Pancreas (tissue), 10 donors: ENCODE measurements at regions not wholly inside any gene's neighbourhood (a gene's known extent, or its start where the extent isn't known, plus 50 kb on each side); places are given as distances from the start of the nearest gene placed in this dataset.

Experiments used
- ATAC-seq, 4 donors: fragments of 200-7000 bp; cut with Tn5 transposase; one replicate each; pipeline versions ENCODE4 v1.8.0 to v1.9.1; 2020; ENCODE audit warnings: mild to moderate bottlenecking in 4 of 4, moderate library complexity in 4 of 4
- DNase-seq, 6 donors: peaks; one replicate each; pipeline ENCODE4 v3.0.0-alpha.2; 2020
- FAIRE-seq: peaks from 2 replicates; lab custom pipeline; 2012; peaks lifted over from hg19 to GRCh38; lab: Jason Lieb, UNC
- H3K27ac ChIP-seq, 4 donors: fragments of 200-600 bp; sonication (generic); 1 replicate in 3 of 4; 2 replicates in 1 of 4; pipeline versions ENCODE4 v1.5.0 to v1.8.0; 2020
- H3K27me3 ChIP-seq, 4 donors: fragments of 200-600 bp; one replicate each; pipeline ENCODE4 v1.8.0; 2021
- H3K36me3 ChIP-seq, 3 donors: fragments of 200-600 bp; sonication (generic) in 1 of 3; one replicate each; pipeline versions ENCODE4 v1.5.0 to v1.8.0; 2020 to 2021
- H3K4me1 ChIP-seq, 3 donors: fragments of 200-600 bp; one replicate each; pipeline ENCODE4 v1.8.0; 2021
- H3K4me3 ChIP-seq, 4 donors: fragments of 200-600 bp; sonication (generic) in 2 of 4; one replicate each; pipeline versions ENCODE4 v1.5.0 to v1.8.0; 2020 to 2021
- H3K9me3 ChIP-seq, 4 donors: fragments of 200-600 bp; one replicate each; pipeline ENCODE4 v1.8.0; 2021
- CTCF ChIP-seq, 4 donors: fragments of 200-600 bp; sonication (generic) in 3 of 4; IDR thresholded peaks; one replicate each; pipeline versions ENCODE4 v1.5.0 to v1.8.0; 2021; ENCODE audit warnings: antibody characterized with exemption in 4 of 4
- WGBS, 2 donors: extraction: QIAGEN DNeasy Blood & Tissue Kit; methylation state at CpG; one replicate each; pipeline ENCODE4 v1.1.7; 2013; 5-methylcytosine and 5-hydroxymethylcytosine counted together
- intact Hi-C, 3 donors: fragments of 100-400 bp; cut with DNase I; formaldehyde crosslinking; loops; one replicate each; pipeline versions ENCODE4 v1.11.1 to v1.14.2; 2022
- donor health status: healthy with polysubstance abuse.
- donor health status: DM: no; HTN: no; CAD: no; lungs with moderate emphysema.
- donor health status: DM: no; HTN: no; CAD: no.
- donor health status: control.
- donor health status: control.
- donor health status: Bipolar disorder and iron deficiency.
- donor health status: DM: yes; HTN: yes; CAD: no.
- donor health status: DM: no; HTN: no; CAD: no.
- donor health status: DM: no; HTN: no; CAD: no.
- donor health status: DM: yes; HTN: yes; CAD: no.

GRCh38 chr7:115491744-115492380 is 538.7 kb downstream of the TFEC start:
- H3K27me3 ChIP-seq: no peaks in the 10 kb centered on the region
- no peak overlapping the region for H3K4me3 ChIP-seq
- H3K36me3 ChIP-seq: no peaks in the 10 kb centered on the region
- intact Hi-C loops: no loop called here
- TF ChIP-seq CTCF (IDR thresholded peaks at IDR 0.05): no peak
- WGBS, 2 donors: 25 to 32% methylated on average over 4 of the region's 4 CpGs
- ATAC-seq (no peak), FAIRE-seq (no peak), DNase-seq (no peak)
- H3K9me3 ChIP-seq: no peaks in the 10 kb centered on the region
- H3K4me1 ChIP-seq: peaks cover 0 to 6% (median 3%) of the 10 kb centered on the region in 3 donors
- no peak overlapping the region for H3K27ac ChIP-seq

GRCh38 chr7:115479448-115479847 is 551.1 kb downstream of the TFEC start:
- no peak for TF ChIP-seq CTCF (IDR thresholded peaks at IDR 0.05)

GRCh38 chr7:115478426-115478825 is 552.1 kb downstream of the TFEC start:
- FAIRE-seq: peak; percentile 5
- ATAC-seq: no peak

More at GRCh38 chr7:115479448-115479847, 551.1 kb downstream of the TFEC start:
- DNase-seq (no peak), ATAC-seq (no peak), FAIRE-seq (no peak)
- H3K9me3 ChIP-seq: no peaks in the 10 kb centered on the region
- no peak overlapping the region for H3K27ac ChIP-seq
- peaks cover 0 to 12% (median 7%) of the 10 kb centered on the region in 4 donors for H3K27me3 ChIP-seq
- intact Hi-C loops: no loop called here
- 83% methylated on average over 1 of the region's 1 CpG; no CpG with 5 or more reads in 1 of the 2 donors for WGBS, 2 donors
- no peaks in the 10 kb centered on the region for H3K36me3 ChIP-seq
- no peak overlapping the region for H3K4me3 ChIP-seq
- no peaks in the 10 kb centered on the region for H3K4me1 ChIP-seq

GRCh38 chr7:115477193-115477651 is 553.3 kb downstream of the TFEC start:
- H3K27me3 ChIP-seq: peaks cover 0 to 12% (median 7%) of the 10 kb centered on the region in 4 donors
- no peaks in the 10 kb centered on the region for H3K4me1 ChIP-seq
- H3K9me3 ChIP-seq: no peaks in the 10 kb centered on the region
- ATAC-seq: peak; percentile 58 to 82 (median 74)
- peak in 3 of 6 donors; percentile 17 to 75 (median 33) for DNase-seq
- peak overlapping the region in 2 of 4 donors; percentile 22 to 36 for H3K4me3 ChIP-seq
- no peaks in the 10 kb centered on the region for H3K36me3 ChIP-seq
- no peak overlapping the region for H3K27ac ChIP-seq
- TF ChIP-seq CTCF (IDR thresholded peaks at IDR 0.05): no peak
- FAIRE-seq: no peak
- WGBS, 2 donors: 2 to 4% methylated on average over 30 of the region's 30 CpGs
- intact Hi-C loops: no loop called here

More at GRCh38 chr7:115478426-115478825, 552.1 kb downstream of the TFEC start:
- no peak for TF ChIP-seq CTCF (IDR thresholded peaks at IDR 0.05)
- H3K4me1 ChIP-seq: no peaks in the 10 kb centered on the region
- no peaks in the 10 kb centered on the region for H3K9me3 ChIP-seq
- intact Hi-C loops: no loop called here
- H3K36me3 ChIP-seq: no peaks in the 10 kb centered on the region
- H3K27me3 ChIP-seq: peaks cover 0 to 12% (median 7%) of the 10 kb centered on the region in 4 donors
- no peak overlapping the region for H3K4me3 ChIP-seq
- H3K27ac ChIP-seq: no peak overlapping the region
- no peak for DNase-seq

- TF ChIP-seq CTCF (IDR thresholded peaks at IDR 0.05): no peak
- H3K4me3 ChIP-seq: peak overlapping the region in 2 of 4 donors; percentile 22 to 36
- no peak overlapping the region for H3K27ac ChIP-seq
- H3K4me1 ChIP-seq: no peaks in the 10 kb centered on the region
- FAIRE-seq (no peak), ATAC-seq (peak in 3 of 4 donors; percentile 27 to 76 (median 55)), DNase-seq (no peak)
- intact Hi-C loops: no loop called here
- H3K36me3 ChIP-seq: no peaks in the 10 kb centered on the region
- H3K9me3 ChIP-seq: no peaks in the 10 kb centered on the region
- WGBS, 2 donors: 4 to 10% methylated on average over 7 of the region's 7 CpGs
- H3K27me3 ChIP-seq: peaks cover 0 to 13% (median 7%) of the 10 kb centered on the region in 4 donors
These were observed 553.8 kb downstream of the TFEC start for GRCh38 chr7:115476671-115477181.
